NCI-H1105 (cell line): ENCODE measurements at regions not wholly inside any gene's neighbourhood (a gene's known extent, or its start where the extent isn't known, plus 50 kb on each side); places are given as distances from the start of the nearest gene placed in this dataset.
"Not testable (repeated sequence)": the region's sequence is repeated elsewhere in the genome, so short reads cannot be mapped to it uniquely, and the experiment has no call there.

Experiments
- DNase-seq: peaks from one replicate; lab custom pipeline; 2025; lab: John Stamatoyannopoulos, UW

DNA sequence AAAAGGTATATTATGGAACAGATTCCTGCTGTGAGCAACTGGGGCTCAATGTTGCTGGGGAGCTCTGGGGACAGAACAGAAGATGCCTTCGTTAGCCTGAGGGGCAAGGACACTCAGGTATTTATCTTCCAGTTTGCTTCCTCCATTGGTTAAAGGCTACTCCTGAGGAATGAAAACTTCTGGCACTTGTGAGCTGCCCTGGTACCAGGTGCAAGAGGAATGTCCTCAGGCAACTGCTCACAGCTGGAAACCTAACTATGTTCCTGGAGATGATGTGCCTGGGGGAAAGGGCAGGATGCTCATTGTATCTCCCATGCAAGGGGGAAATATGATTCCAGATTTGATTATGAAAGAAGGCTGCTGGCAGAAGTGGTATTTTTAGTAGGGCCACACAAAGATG is 54.0 kb upstream of the BBX start:
- no peak for DNase-seq

DNA sequence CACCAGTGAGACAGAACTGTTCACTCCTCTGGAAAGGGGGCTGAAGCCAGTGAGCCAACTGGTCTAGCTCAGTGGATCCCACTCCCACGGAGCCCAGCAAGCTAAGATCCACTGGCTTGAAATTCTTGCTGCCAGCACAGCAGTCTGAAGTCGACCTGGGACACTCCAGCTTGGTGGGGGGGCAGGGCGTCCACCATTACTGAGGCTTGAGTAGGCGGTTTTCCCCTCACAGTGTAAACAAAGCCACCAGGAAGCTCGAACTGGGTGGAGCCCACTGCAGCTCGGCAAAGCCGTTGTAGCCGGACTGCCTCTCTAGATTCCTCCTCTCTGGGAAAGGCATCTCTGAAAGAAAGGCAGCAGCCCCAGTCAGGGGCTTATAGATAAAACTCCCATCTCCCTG is 52.3 kb upstream of the BBX start:
- not testable (repeated sequence) for DNase-seq
